ENCODE measurements at regions not wholly inside any gene's neighbourhood (a gene's known extent, or its start where the extent isn't known, plus 50 kb on each side); places are given as distances from the start of the nearest gene placed in this dataset.

- intact Hi-C loops (cut with micrococcal nuclease; ENCODE audit: unreplicated experiment): no loop called here
Observed at GRCh38 chr6:81309811-81310210, 442.7 kb downstream of the TENT5A start.

GRCh38 chr6:81308577-81309279 is 443.8 kb downstream of the TENT5A start:
- no peaks in the 10 kb centered on the region; the same call in 1 of the 2 replicates for H3K36me3 ChIP-seq (ENCODE audit: control insufficient read depth, insufficient read depth, low read length)
- H3K27me3 ChIP-seq (ENCODE audit: control insufficient read depth, insufficient read depth, low read length): no peaks in the 10 kb centered on the region
- no peak overlapping the region for H3K27ac ChIP-seq (ENCODE audit: low read length)
- TF ChIP-seq TCF7L2 (IDR thresholded peaks at IDR 0.05; ENCODE audit: low read depth, low read length) (no peak), REST (IDR thresholded peaks at IDR 0.05; ENCODE audit: insufficient read depth in 1 of 2, low read depth in 2 of 2, low read length in 1 of 2) (no peak), CTCF (IDR thresholded peaks at IDR 0.05) (no peak), POLR2AphosphoS5 (IDR thresholded peaks at IDR 0.05; ENCODE audit: low read depth, low read length) (no peak), SIN3A (IDR thresholded peaks at IDR 0.05; ENCODE audit: borderline replicate concordance, insufficient read depth, low read depth, low read length) (no peak)
- in situ Hi-C loops (cut with HindIII; ENCODE audit: low pct_unique_long_range_greater_than_20kb, low sequenced_read_pairs): no loop called here
- H3K9me3 ChIP-seq (ENCODE audit: control insufficient read depth, insufficient read depth, low read depth, low read length): no peaks in the 10 kb centered on the region; the same call in 1 of the 2 replicates
- no TSS peak for BruUV-seq (replicated peaks)
- intact Hi-C loops (cut with micrococcal nuclease; ENCODE audit: unreplicated experiment): no loop called here
- POLR2A ChIA-PET: no interaction called here
- DNase-seq (ENCODE audit: low read depth, low spot score) (no peak), ATAC-seq (no peak)
- no peak overlapping the region for H3K4me3 ChIP-seq (ENCODE audit: low read depth in 2 of 2, low read length in 2 of 2)
- H3K4me1 ChIP-seq (ENCODE audit: control insufficient read depth, insufficient read depth, low read length): no peaks in the 10 kb centered on the region
- CTCF ChIA-PET: no interaction called here

More at GRCh38 chr6:81309811-81310210, 442.7 kb downstream of the TENT5A start:
- H3K27me3 ChIP-seq (ENCODE audit: control insufficient read depth, insufficient read depth, low read length): no peaks in the 10 kb centered on the region
- BruUV-seq (replicated peaks): no TSS peak
- ChIA-PET POLR2A (no interaction called here), CTCF (no interaction called here)
- no peaks in the 10 kb centered on the region; the same call in 1 of the 2 replicates for H3K9me3 ChIP-seq (ENCODE audit: control insufficient read depth, insufficient read depth, low read depth, low read length)
- ATAC-seq (no peak), DNase-seq (ENCODE audit: low read depth, low spot score) (no peak)
- TF ChIP-seq CTCF (IDR thresholded peaks at IDR 0.05): no peak
- no peak for TF ChIP-seq POLR2AphosphoS5 (IDR thresholded peaks at IDR 0.05; ENCODE audit: low read depth, low read length)
- no peak for TF ChIP-seq REST (IDR thresholded peaks at IDR 0.05; ENCODE audit: insufficient read depth in 1 of 2, low read depth in 2 of 2, low read length in 1 of 2)
- no peak for TF ChIP-seq SIN3A (IDR thresholded peaks at IDR 0.05; ENCODE audit: borderline replicate concordance, insufficient read depth, low read depth, low read length)
- no peak for TF ChIP-seq TCF7L2 (IDR thresholded peaks at IDR 0.05; ENCODE audit: low read depth, low read length)
- H3K36me3 ChIP-seq (ENCODE audit: control insufficient read depth, insufficient read depth, low read length): no peaks in the 10 kb centered on the region; the same call in 1 of the 2 replicates
- in situ Hi-C loops (cut with HindIII; ENCODE audit: low pct_unique_long_range_greater_than_20kb, low sequenced_read_pairs): no loop called here
- no peak overlapping the region for H3K27ac ChIP-seq (ENCODE audit: low read length)
- H3K4me1 ChIP-seq (ENCODE audit: control insufficient read depth, insufficient read depth, low read length): no peaks in the 10 kb centered on the region
- H3K4me3 ChIP-seq (ENCODE audit: low read depth in 2 of 2, low read length in 2 of 2): no peak overlapping the region
